ENCODE measurements at regions not wholly inside any gene's neighbourhood (a gene's known extent, or its start where the extent isn't known, plus 50 kb on each side); places are given as distances from the start of the nearest gene placed in this dataset.
A peak's percentile ranks its signal among the peaks of the same experiment; 100 is the strongest.

DNA sequence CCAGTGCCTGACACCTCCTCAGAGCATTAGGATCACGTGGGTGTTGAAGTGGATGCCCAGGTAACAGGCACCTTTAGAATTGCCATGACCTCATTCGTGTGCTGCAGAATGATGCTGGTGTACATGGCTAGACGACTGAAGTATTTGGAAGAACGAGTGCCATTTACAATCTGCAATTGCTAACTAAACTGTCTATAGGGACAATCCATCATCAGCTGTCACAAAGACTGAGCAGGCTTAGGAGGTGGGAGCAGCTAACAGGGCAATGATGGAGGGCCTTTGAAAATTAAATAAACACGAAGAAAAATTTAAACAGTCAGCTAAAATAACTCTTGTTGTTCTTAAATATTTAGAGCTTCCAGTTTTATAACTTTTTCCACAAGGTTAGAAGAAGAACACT, 375.8 kb downstream of the GADD45G start:
- in situ Hi-C loops (cut with HindIII; ENCODE audit: low sequenced_read_pairs) = no loop called here
- no peak for DNase-seq (ENCODE audit: low spot score)

GRCh38 chr9:89982016-89982415, 377.2 kb downstream of the GADD45G start:
- no peak for DNase-seq (ENCODE audit: low spot score)
- in situ Hi-C loops (cut with HindIII; ENCODE audit: low sequenced_read_pairs) = no loop called here

DNA sequence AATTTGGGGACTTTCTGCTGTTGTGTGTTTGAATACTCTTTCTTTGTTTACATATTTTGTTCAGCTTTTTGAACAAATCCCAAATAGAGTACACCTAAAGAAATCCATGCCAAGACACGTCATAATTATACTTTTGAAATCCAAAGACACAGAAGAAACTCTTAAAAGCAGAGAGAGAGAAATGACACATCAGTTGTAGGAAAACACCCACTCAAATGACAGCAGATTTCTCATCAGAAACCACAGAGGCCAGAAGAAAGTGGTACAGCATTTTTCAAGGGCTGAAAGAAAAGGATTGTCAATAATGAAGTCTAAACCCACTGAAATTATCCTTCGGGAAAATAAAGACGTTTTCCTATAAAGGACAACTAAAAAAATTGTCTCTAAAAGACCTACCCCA, 378.6 kb downstream of the GADD45G start:
- in situ Hi-C loops (cut with HindIII; ENCODE audit: low sequenced_read_pairs) = no loop called here
- DNase-seq (ENCODE audit: low spot score) = no peak

DNA sequence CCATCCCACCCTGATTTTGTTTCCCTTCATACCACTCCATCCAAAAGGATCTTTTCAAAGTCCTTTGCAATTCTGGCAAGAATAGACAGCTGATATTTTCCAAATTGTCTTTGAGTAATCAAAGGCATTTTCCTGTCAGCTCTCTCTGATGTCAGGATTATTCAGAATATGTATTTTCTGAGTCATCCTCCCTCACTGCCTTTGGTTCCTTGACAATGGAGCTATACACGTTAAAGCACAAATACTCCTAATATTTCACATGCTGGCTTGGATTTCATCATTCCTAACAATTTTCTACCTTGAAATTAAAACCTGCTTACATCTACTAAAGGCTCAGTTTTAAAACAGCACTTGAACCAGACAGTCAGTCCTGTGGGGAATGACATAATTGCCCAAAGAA, 379.4 kb downstream of the GADD45G start:
- in situ Hi-C loops (cut with HindIII; ENCODE audit: low sequenced_read_pairs) = no loop called here
- no peak for DNase-seq (ENCODE audit: low spot score)

- DNase-seq (ENCODE audit: low spot score) = no peak
- in situ Hi-C loops (cut with HindIII; ENCODE audit: low sequenced_read_pairs) = no loop called here
These were observed 380.3 kb downstream of the GADD45G start for GRCh38 chr9:89985068-89985467.

- in situ Hi-C loops (cut with HindIII; ENCODE audit: low sequenced_read_pairs) = no loop called here
- DNase-seq (ENCODE audit: low spot score) = no peak
These were observed 381.4 kb downstream of the GADD45G start for GRCh38 chr9:89986190-89986589.

- in situ Hi-C loops (cut with HindIII; ENCODE audit: low sequenced_read_pairs) = no loop called here
- DNase-seq (ENCODE audit: low spot score) = no peak
These were observed 383.6 kb downstream of the GADD45G start for GRCh38 chr9:89988458-89988857.

DNA sequence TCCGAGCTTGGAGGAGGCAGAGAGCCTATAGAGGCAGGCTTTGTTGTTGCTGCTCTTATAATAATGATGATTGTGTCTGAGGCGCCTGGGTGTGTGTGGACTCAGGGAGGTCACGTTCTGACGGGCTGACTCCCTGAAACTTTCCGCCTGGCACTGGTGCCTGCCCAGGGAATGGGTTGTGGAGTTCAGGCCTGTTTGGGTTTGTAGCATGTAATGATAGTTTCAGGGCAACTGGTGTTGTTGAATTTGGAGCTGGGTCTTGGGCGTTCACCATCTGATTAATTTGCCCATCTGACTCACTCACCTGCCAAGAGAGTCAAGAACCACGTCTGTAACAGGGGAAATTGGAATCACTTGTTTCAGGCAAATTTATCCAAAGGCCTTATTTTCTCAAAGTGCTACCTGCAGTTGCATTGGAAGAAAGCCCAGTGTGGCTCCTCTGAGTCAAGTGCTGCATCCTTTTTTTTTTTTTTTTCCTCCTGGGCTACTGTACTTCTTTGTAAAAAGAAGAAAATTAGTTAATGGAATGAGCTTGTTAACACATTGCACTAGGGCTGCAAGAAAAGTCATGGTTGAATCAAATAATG, 386.5 kb downstream of the GADD45G start:
- in situ Hi-C loops (cut with HindIII; ENCODE audit: low sequenced_read_pairs) = no loop called here
- peak; percentile 87 for DNase-seq (ENCODE audit: low spot score)

DNA sequence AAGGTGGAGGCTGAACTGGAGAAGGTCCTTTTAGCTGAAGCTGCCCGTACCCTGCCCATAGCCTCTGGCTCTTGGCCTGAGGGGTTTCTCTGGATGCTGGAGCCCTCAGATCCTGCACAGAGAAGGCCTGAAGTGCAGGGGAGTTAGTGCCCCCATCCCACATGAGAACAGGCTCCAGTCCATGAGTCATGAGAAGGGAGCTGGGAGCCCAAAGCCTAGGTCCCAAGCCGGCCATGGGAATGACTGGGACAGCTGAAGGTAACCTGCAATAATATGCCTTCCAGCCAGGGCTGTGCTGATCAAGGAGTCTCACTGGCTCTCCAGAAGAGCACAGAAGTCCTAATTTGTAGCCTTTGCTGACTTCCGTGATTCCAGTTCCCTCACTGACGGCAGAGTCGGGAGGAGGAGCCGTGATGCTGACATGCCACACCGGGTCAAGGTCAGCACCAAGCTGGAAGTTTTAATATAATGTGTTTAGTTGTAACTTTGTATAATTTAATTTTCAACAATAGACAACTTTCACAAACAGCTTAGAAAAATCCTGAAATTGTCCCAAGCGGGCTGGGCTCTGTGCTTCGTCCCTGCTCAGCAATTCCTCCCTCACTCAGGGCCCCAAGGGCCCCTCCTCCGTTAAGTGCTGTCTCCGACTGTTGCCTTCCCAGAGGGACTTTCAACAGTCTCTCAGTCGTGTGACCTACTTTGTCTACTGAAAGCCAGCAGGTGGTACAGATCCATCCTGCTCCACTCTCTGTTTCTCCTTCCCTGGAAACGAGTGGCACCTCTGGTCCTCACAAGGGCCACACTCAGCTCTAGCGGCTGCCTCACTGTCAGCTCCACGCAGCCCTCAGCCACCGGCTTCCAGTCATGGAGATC, 387.8 kb downstream of the GADD45G start:
- in situ Hi-C loops (cut with HindIII; ENCODE audit: low sequenced_read_pairs) = no loop called here
- peak; percentile 27 for DNase-seq (ENCODE audit: low spot score)

- in situ Hi-C loops (cut with HindIII; ENCODE audit: low sequenced_read_pairs) = no loop called here
- peak; percentile 20 for DNase-seq (ENCODE audit: low spot score)
These were observed 389.1 kb downstream of the GADD45G start for GRCh38 chr9:89993678-89994630.

DNA sequence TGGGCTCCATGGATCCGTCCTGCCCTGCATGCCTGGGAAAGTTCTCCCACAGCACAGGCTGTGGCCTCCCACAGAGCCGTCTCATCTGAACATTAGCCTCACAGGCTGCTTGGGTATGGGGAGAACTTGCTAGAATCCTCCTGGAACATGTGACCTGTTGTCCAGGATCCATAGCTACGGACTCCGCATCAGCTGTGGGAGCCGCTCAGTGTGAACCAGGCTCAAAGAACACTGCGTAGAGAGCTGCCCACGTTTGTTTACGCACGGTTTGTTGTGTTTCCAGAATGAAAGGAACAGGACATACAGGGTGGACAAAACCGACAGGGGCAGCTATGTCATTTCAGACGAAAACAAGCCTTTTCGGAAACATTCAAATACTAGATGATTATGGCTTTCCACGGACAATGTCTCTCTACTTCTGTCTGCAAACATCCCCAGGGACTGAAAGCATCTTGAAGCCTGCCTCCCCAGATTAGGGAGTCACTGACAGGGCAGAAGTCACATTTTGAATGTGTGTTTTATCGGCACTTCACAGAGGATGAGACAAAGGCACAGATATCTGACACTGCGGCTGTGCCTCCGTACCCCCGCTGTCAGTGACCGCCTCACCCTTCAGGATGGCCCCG, 390.3 kb downstream of the GADD45G start:
- in situ Hi-C loops (cut with HindIII; ENCODE audit: low sequenced_read_pairs) = no loop called here
- DNase-seq (ENCODE audit: low spot score) = no peak

- in situ Hi-C loops (cut with HindIII; ENCODE audit: low sequenced_read_pairs) = no loop called here
- DNase-seq (ENCODE audit: low spot score) = no peak
These were observed 391.3 kb downstream of the GADD45G start for GRCh38 chr9:89996116-89996515.

DNA sequence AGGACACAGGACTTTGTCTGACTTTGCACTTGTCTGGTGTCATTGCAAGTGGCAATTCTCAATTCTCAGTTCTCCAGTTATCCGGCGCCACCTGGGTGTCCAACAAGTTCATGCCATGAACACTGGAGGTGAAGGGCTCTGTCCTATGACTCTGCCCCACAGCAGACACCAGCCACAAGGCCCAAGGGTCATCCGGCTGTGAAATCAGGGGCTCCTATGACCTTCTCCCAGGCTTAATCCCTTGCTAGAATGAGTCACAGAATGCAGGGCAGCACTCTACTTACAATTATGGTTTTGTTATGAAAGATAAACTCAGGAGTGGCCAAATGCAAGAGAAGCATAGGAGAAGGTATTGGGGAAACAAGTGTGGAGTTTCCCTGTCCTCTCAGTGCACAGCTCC, 392.0 kb downstream of the GADD45G start:
- no peak for DNase-seq (ENCODE audit: low spot score)
- in situ Hi-C loops (cut with HindIII; ENCODE audit: low sequenced_read_pairs) = no loop called here

DNA sequence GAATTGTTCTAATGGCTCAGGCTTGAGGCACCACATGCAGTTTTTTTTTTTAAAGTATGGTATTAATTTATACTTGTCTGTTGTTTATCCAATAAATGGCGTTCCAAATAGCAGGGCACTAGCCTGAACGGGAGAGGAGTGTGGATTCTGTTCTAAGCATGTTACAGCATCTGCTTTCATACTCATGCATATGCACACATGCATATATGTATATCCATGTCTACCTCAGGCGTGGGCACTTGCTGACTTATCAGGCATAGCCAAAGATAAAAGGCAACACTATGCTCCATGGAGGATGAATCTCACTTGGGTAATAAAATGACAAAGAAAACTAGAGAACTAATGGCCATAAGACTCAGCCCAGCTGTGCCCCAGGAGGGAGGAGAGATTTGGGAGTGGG, 393.8 kb downstream of the GADD45G start:
- DNase-seq (ENCODE audit: low spot score) = no peak
- in situ Hi-C loops (cut with HindIII; ENCODE audit: low sequenced_read_pairs) = no loop called here

DNA sequence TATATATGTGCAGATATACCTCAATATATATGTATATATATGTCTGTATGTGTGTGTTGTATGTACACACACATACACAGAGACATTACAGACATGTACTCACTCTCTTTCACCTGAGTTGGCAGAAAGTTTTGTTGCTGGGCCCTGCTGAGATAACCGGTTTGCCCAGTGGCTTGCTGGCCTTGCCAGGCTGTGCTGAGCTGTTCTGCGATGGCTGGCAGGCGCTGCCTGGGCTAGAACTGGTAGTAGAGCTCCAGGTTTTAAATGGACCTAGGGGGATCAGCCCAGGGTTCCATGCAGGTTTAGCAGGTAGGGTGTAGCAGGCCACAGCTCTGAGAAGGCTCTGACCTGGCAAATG, 394.3 kb downstream of the GADD45G start:
- in situ Hi-C loops (cut with HindIII; ENCODE audit: low sequenced_read_pairs) = no loop called here

GRCh38 chr9:89999534-90000370, 394.9 kb downstream of the GADD45G start:
- DNase-seq (ENCODE audit: low spot score) = peak; percentile 84
- in situ Hi-C loops (cut with HindIII; ENCODE audit: low sequenced_read_pairs) = no loop called here

More for the DNA sequence above, 394.3 kb downstream of the GADD45G start:
- DNase-seq (ENCODE audit: low spot score) = peak; percentile 27

DNA sequence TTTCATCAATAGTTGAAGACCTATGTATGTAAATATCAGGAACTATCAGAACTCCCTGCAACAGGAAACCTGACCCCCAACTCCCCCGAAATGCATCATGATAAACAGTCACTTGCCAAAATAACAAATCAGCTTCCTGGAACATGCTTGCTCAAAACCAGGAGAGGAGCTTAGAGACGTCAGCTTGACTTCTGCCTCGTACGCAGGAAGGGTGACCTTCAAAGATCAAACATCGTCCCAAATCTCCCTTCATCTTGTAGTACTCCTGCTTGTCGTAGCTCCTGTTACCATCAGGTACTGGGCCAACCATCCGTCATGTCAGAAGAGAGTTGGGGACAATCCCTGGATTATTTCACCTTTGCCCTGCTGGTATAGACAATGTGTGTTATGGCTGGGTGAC, 396.1 kb downstream of the GADD45G start:
- in situ Hi-C loops (cut with HindIII; ENCODE audit: low sequenced_read_pairs) = no loop called here
- DNase-seq (ENCODE audit: low spot score) = no peak

GRCh38 chr9:90001747-90002146, 396.9 kb downstream of the GADD45G start:
- no peak for DNase-seq (ENCODE audit: low spot score)
- in situ Hi-C loops (cut with HindIII; ENCODE audit: low sequenced_read_pairs) = no loop called here
